K562 (cell line): ENCODE measurements at regions not wholly inside any gene's neighbourhood (a gene's known extent, or its start where the extent isn't known, plus 50 kb on each side); places are given as distances from the start of the nearest gene placed in this dataset.

Experiments used
- ATAC-seq: fragments of 200-7000 bp; cut with Tn5 transposase; 3 replicates; pipeline ENCODE4 v1.9.1; 2020; ENCODE audit warnings: moderate library complexity
- BruUV-seq: library from RNA; stranded (reverse); fragments of 400-500 nt; replicated peaks from 2 replicates; lab custom pipeline; 2021; lab: Mats Ljungman, UMichigan
- CTCF ChIA-PET: fragments of 300-600 bp; formaldehyde crosslinking; extraction: SDS; loops from one replicate; lab custom pipeline; 2021; ENCODE audit warnings: low intra/inter-chr PET ratio; lab: Yijun Ruan, JAX
- POLR2A ChIA-PET: fragments of 300-600, 350-650 bp; sonication (Branson Sonifier 250); formaldehyde crosslinking; extraction: SDS; loops from one replicate; lab custom pipeline; 2021; ENCODE audit warnings: antibody characterized with exemption, inconsistent platforms; lab: Yijun Ruan, JAX
- DNase-seq, 4 experiments: peaks; one replicate each; pipeline versions ENCODE4 v3.0.0 to v3.0.0-alpha.2; 2011 to 2018; ENCODE audit warnings: low spot score in 3 of 4, mixed read lengths in 3 of 4; ENCODE audit errors: extremely low read depth in 1 of 4
- FAIRE-seq: peaks from 2 replicates; lab custom pipeline; 2011; peaks lifted over from hg19 to GRCh38; lab: Jason Lieb, UNC
- H2AFZ ChIP-seq: 2 replicates; pipeline ENCODE4 v1.6.0; 2011; ENCODE audit warnings: low read depth, low read length, control low read depth, inconsistent platforms
- H3K27ac ChIP-seq: fragments of 200-600 bp; 3 replicates; pipeline ENCODE4 v1.8.0; 2011; ENCODE audit warnings: low read depth, mild to moderate bottlenecking, control low read depth, inconsistent platforms, low read length, moderate library complexity, mixed read lengths; ENCODE audit errors: extremely low read depth
- H3K27me3 ChIP-seq, 2 experiments: fragments of 300-600 bp in 1 of 2; 2 replicates in 1 of 2; 3 replicates in 1 of 2; pipeline versions ENCODE4 v1.6.0 to v1.8.0; 2011; ENCODE audit warnings: inconsistent platforms in 2 of 2, low read length in 2 of 2, mild to moderate bottlenecking in 1 of 2, mixed read lengths in 1 of 2, moderate library complexity in 1 of 2; ENCODE audit not compliant: control insufficient read depth in 2 of 2, insufficient read depth in 2 of 2
- H3K36me3 ChIP-seq: fragments of 300-600 bp; 3 replicates; pipeline ENCODE4 v1.8.0; 2011; ENCODE audit warnings: mild to moderate bottlenecking, low read length, inconsistent platforms; ENCODE audit not compliant: control insufficient read depth, insufficient read depth
- H3K4me1 ChIP-seq, 2 experiments: fragments of 200-600 bp in 1 of 2; replicated peaks in 1 of 2; 2 replicates in 1 of 2; 3 replicates in 1 of 2; pipeline versions ENCODE4 v1.5.1 to v1.8.0; 2011; ENCODE audit warnings: inconsistent platforms in 2 of 2, low read length in 2 of 2, mild to moderate bottlenecking in 1 of 2, mixed read lengths in 1 of 2, moderate library complexity in 1 of 2; ENCODE audit not compliant: control insufficient read depth in 2 of 2, insufficient read depth in 2 of 2
- H3K4me2 ChIP-seq: 2 replicates; pipeline ENCODE4 v1.6.1; 2011; ENCODE audit warnings: low read length, control low read depth, inconsistent platforms, mixed read lengths; ENCODE audit not compliant: insufficient read depth
- H3K4me3 ChIP-seq: fragments of 200-600 bp; sonication (generic), shearing (Covaris generic); 2 replicates; pipeline ENCODE4 v1.5.1; 2016; ENCODE audit warnings: control low read depth, inconsistent platforms
- H3K79me2 ChIP-seq: fragments of 200-600 bp; 3 replicates; pipeline ENCODE4 v1.8.0; 2011; ENCODE audit warnings: low read length, inconsistent platforms; ENCODE audit not compliant: control insufficient read depth, insufficient read depth
- H3K9ac ChIP-seq, 2 experiments: 2 replicates each; pipeline versions ENCODE4 v1.6.0 to v1.6.1; 2011; ENCODE audit warnings: low read depth in 2 of 2, low read length in 2 of 2, control low read depth in 1 of 2, inconsistent platforms in 1 of 2, mild to moderate bottlenecking in 1 of 2, mixed read lengths in 1 of 2; ENCODE audit not compliant: insufficient read depth in 1 of 2
- H3K9me1 ChIP-seq: one replicate; pipeline ENCODE4 v1.6.0; 2011; ENCODE audit warnings: inconsistent platforms, mild to moderate bottlenecking, low read length, moderate library complexity; ENCODE audit not compliant: control insufficient read depth, insufficient read depth
- H3K9me3 ChIP-seq: replicated peaks from 2 replicates; pipeline ENCODE4 v1.5.1; 2011; ENCODE audit warnings: low read depth, low read length, inconsistent platforms; ENCODE audit not compliant: control insufficient read depth, insufficient read depth
- H4K20me1 ChIP-seq: replicated peaks from 2 replicates; pipeline ENCODE4 v1.6.1; 2011; ENCODE audit warnings: low read length, inconsistent platforms, mixed read lengths; ENCODE audit not compliant: control insufficient read depth, insufficient read depth
- CHD2 ChIP-seq: IDR thresholded peaks from 2 replicates; pipeline ENCODE4 v1.6.1; 2011; ENCODE audit warnings: low read depth, low read length
- CREB3L1 ChIP-seq: fragments of 450-650 bp; IDR thresholded peaks from 2 replicates; pipeline ENCODE4 v1.6.1; 2014; ENCODE audit warnings: low read depth, mild to moderate bottlenecking, moderate library complexity, borderline replicate concordance
- FOXK1 ChIP-seq: sonication (generic); formaldehyde crosslinking; IDR thresholded peaks from 2 replicates; pipeline ENCODE4 v1.8.0; 2022; ENCODE audit warnings: missing genetic modification reagents, mild to moderate bottlenecking, borderline replicate concordance
- RCOR1 ChIP-seq, 2 experiments: IDR thresholded peaks; 2 replicates each; pipeline ENCODE4 v1.6.1; 2012; ENCODE audit warnings: low read depth in 2 of 2, low read length in 2 of 2, borderline replicate concordance in 1 of 2, improper control_type of control experiment in 1 of 2
- TCF3 ChIP-seq: sonication (generic); formaldehyde crosslinking; IDR thresholded peaks from 2 replicates; pipeline ENCODE4 v1.4.0; 2020; ENCODE audit warnings: mild to moderate bottlenecking, missing genetic modification reagents
- THAP7 ChIP-seq: fragments of 250-450 bp; sonication (Bioruptor Pico); IDR thresholded peaks from 2 replicates; pipeline ENCODE4 v1.5.0; 2021
- ZEB2 ChIP-seq: fragments of 450-650 bp; IDR thresholded peaks from 2 replicates; pipeline ENCODE4 v1.6.1; 2016
- ZNF311 ChIP-seq: fragments of 250-450 bp; sonication (Bioruptor Pico); IDR thresholded peaks from 2 replicates; pipeline ENCODE4 v1.4.0; 2020; ENCODE audit warnings: mild to moderate bottlenecking, moderate library complexity
- ZNF512 ChIP-seq: IDR thresholded peaks from 2 replicates; pipeline ENCODE4 v1.6.1; 2016; ENCODE audit warnings: missing genetic modification characterization, missing compliant biosample characterization
- ZNF668 ChIP-seq: fragments of 250-450 bp; sonication (Bioruptor Pico); IDR thresholded peaks from 2 replicates; pipeline ENCODE4 v1.8.0; 2022; ENCODE audit warnings: mild to moderate bottlenecking, inconsistent platforms
- ZNF707 ChIP-seq: fragments of 250-450 bp; sonication (Bioruptor Pico); conservative IDR thresholded peaks from 2 replicates; pipeline ENCODE4 v1.8.0; 2022; ENCODE audit warnings: inconsistent platforms, mild to moderate bottlenecking, moderate library complexity
- WGBS: fragments of 100-300 bp; shearing (Covaris generic); methylation state at CpG from one replicate; pipeline ENCODE4 v1.1.6; 2016; ENCODE audit warnings: low coverage, mixed read lengths; ENCODE audit not compliant: insufficient coverage; ENCODE audit errors: missing lambda C conversion rate; 5-methylcytosine and 5-hydroxymethylcytosine counted together
- in situ Hi-C: fragments of 300-500 bp; cut with MboI; formaldehyde crosslinking; loops from 4 replicates; pipeline ENCODE4 v1.15.0; 2018; ENCODE audit warnings: inconsistent platforms, mixed read lengths
- intact Hi-C: fragments of 100-400 bp; cut with micrococcal nuclease; formaldehyde crosslinking; loops from 2 replicates; pipeline ENCODE4 v1.14.2; 2022

GRCh38 chr15:26178640-26179220, 315.6 kb upstream of the ATP10A start:
- CTCF ChIA-PET: no interaction called here
- Histone ChIP-seq H3K4me1 (no peaks in the 10 kb centered on the region), H3K36me3 (no peaks in the 10 kb centered on the region), H3K9me3 (no peaks in the 10 kb centered on the region), H2AFZ (no peak overlapping the region), H3K4me2 (no peak overlapping the region), H3K4me3 (no peak overlapping the region)
- ATAC-seq: no peak
- TF ChIP-seq FOXK1 (CRISPR knock-in tag) (no peak), RCOR1 (IDR thresholded peaks at IDR 0.05; ENCODE audit: borderline replicate concordance in 1 of 2, low read depth in 2 of 2, low read length in 2 of 2) (no peak), ZNF707 (CRISPR knock-in tag) (no peak), ZEB2 (no peak), CHD2 (no peak), TCF3 (CRISPR knock-in tag) (no peak), ZNF668 (no peak), ZNF311 (CRISPR knock-in tag) (no peak), ZNF512 (tag) (no peak), CREB3L1 (no peak), THAP7 (no peak)
- TF ChIP-seq, all 486 proteins: peak for 0
- intact Hi-C loops (no loop called here), in situ Hi-C loops (no loop called here)
- Histone ChIP-seq H3K27me3 (no peaks in the 10 kb centered on the region), H3K9me1 (no peaks in the 10 kb centered on the region), H3K27ac (no peak overlapping the region), H3K79me2 (no peaks in the 10 kb centered on the region), H4K20me1 (no peaks in the 10 kb centered on the region; the same call in 1 of the 2 replicates), H3K9ac (no peak overlapping the region)
- POLR2A ChIA-PET: no interaction called here
- DNase-seq: no peak
- 0% methylated on average over 17 of the region's 19 CpGs for WGBS
- no peak for FAIRE-seq
- BruUV-seq: no TSS peak
